IMR-90 (cell line): ENCODE measurements at regions not wholly inside any gene's neighbourhood (a gene's known extent, or its start where the extent isn't known, plus 50 kb on each side); places are given as distances from the start of the nearest gene placed in this dataset.

Experiments used
- ATAC-seq: fragments of 200-7000 bp; cut with Tn5 transposase; 2 replicates; pipeline ENCODE4 v1.9.1; 2020; ENCODE audit warnings: low read depth, mild to moderate bottlenecking, moderate library complexity
- BruUV-seq: library from RNA; stranded (reverse); fragments of 400-500 nt; replicated peaks from 2 replicates; lab custom pipeline; 2021; lab: Mats Ljungman, UMichigan
- CTCF ChIA-PET: fragments of 300-600 bp; formaldehyde crosslinking; extraction: SDS; loops from one replicate; lab custom pipeline; 2021; ENCODE audit warnings: antibody characterized with exemption; lab: Yijun Ruan, JAX
- POLR2A ChIA-PET: fragments of 300-600 bp; sonication (Branson Sonifier 250); formaldehyde crosslinking; loops from one replicate; lab custom pipeline; 2022; ENCODE audit warnings: antibody characterized with exemption; ENCODE audit not compliant: unreplicated experiment; lab: Charles Lee
- DNase-seq: peaks from one replicate; pipeline ENCODE4 v3.0.0; 2013
- H2AFZ ChIP-seq: replicated peaks from 2 replicates; pipeline ENCODE3; 2013; ENCODE audit warnings: low read length, mild to moderate bottlenecking; ENCODE audit not compliant: poor library complexity
- H2AK5ac ChIP-seq: 2 replicates; pipeline ENCODE4 v1.6.1; 2013; ENCODE audit warnings: low read depth, low read length, inconsistent platforms
- H2AK9ac ChIP-seq: replicated peaks from 2 replicates; pipeline ENCODE3; 2013; ENCODE audit warnings: mild to moderate bottlenecking, low read depth, low read length, moderate library complexity; ENCODE audit not compliant: poor library complexity
- H2BK120ac ChIP-seq: 2 replicates; pipeline ENCODE4 v1.6.1; 2013; ENCODE audit warnings: low read depth, low read length, inconsistent platforms
- H2BK15ac ChIP-seq: 3 replicates; pipeline ENCODE4 v1.6.1; 2013; ENCODE audit warnings: low read depth, low read length, inconsistent platforms
- H2BK20ac ChIP-seq: 2 replicates; pipeline ENCODE4 v1.6.1; 2013; ENCODE audit warnings: low read depth, mild to moderate bottlenecking, inconsistent platforms, low read length, moderate library complexity
- H2BK5ac ChIP-seq: 2 replicates; pipeline ENCODE4 v1.6.1; 2013; ENCODE audit warnings: mild to moderate bottlenecking, low read depth, low read length, inconsistent platforms; ENCODE audit not compliant: poor library complexity, severe bottlenecking
- H3K14ac ChIP-seq: replicated peaks from 2 replicates; pipeline ENCODE4 v1.6.1; 2013; ENCODE audit warnings: low read depth, low read length, inconsistent platforms
- H3K18ac ChIP-seq: 2 replicates; pipeline ENCODE4 v1.6.1; 2013; ENCODE audit warnings: low read depth, low read length, control low read depth
- H3K23ac ChIP-seq: 2 replicates; pipeline ENCODE4 v1.6.1; 2013; ENCODE audit warnings: low read depth, low read length, inconsistent platforms
- H3K27ac ChIP-seq: 2 replicates; pipeline ENCODE4 v1.5.1; 2013; ENCODE audit warnings: mild to moderate bottlenecking, control low read depth, low read length; ENCODE audit not compliant: insufficient read depth
- H3K27me3 ChIP-seq: 2 replicates; pipeline ENCODE4 v1.6.1; 2013; ENCODE audit warnings: low read length; ENCODE audit not compliant: control insufficient read depth, insufficient read depth
- H3K36me3 ChIP-seq: 2 replicates; pipeline ENCODE4 v1.6.1; 2013; ENCODE audit warnings: low read length, mixed read lengths; ENCODE audit not compliant: control insufficient read depth, insufficient read depth
- H3K4ac ChIP-seq: 2 replicates; pipeline ENCODE4 v1.6.1; 2013; ENCODE audit warnings: low read depth, low read length, inconsistent platforms
- H3K4me1 ChIP-seq: 2 replicates; pipeline ENCODE4 v1.6.1; 2013; ENCODE audit warnings: low read length, mixed read lengths; ENCODE audit not compliant: control insufficient read depth, insufficient read depth
- H3K4me2 ChIP-seq: 2 replicates; pipeline ENCODE4 v1.6.1; 2013; ENCODE audit warnings: low read depth, mild to moderate bottlenecking, control low read depth, low read length, moderate library complexity
- H3K4me3 ChIP-seq: 2 replicates; pipeline ENCODE4 v1.5.1; 2013; ENCODE audit warnings: low read depth, mild to moderate bottlenecking, control low read depth, low read length, moderate library complexity; ENCODE audit not compliant: insufficient read depth
- H3K56ac ChIP-seq: 2 replicates; pipeline ENCODE4 v1.6.1; 2013; ENCODE audit warnings: low read length, inconsistent platforms; ENCODE audit not compliant: insufficient read depth; ENCODE audit errors: extremely low read depth
- H3K79me1 ChIP-seq, 2 experiments: 2 replicates each; pipeline ENCODE4 v1.6.1; 2013; ENCODE audit warnings: low read length in 2 of 2, inconsistent platforms in 1 of 2, low read depth in 1 of 2
- H3K9ac ChIP-seq: 2 replicates; pipeline ENCODE4 v1.6.1; 2013; ENCODE audit warnings: low read depth, low read length, control low read depth
- H3K9me1 ChIP-seq: 2 replicates; pipeline ENCODE4 v1.6.1; 2013; ENCODE audit warnings: low read length, inconsistent platforms; ENCODE audit not compliant: insufficient read depth
- H3K9me3 ChIP-seq: 2 replicates; pipeline ENCODE4 v1.6.1; 2013; ENCODE audit warnings: low read length; ENCODE audit not compliant: control insufficient read depth, insufficient read depth
- H4K20me1 ChIP-seq: 2 replicates; pipeline ENCODE4 v1.6.1; 2013; ENCODE audit warnings: low read length, inconsistent platforms; ENCODE audit not compliant: insufficient read depth
- H4K5ac ChIP-seq: 2 replicates; pipeline ENCODE4 v1.6.1; 2013; ENCODE audit warnings: mild to moderate bottlenecking, low read depth, low read length, control low read depth
- H4K8ac ChIP-seq, 2 experiments: 2 replicates each; pipeline ENCODE4 v1.6.1; 2013; ENCODE audit warnings: low read depth in 2 of 2, low read length in 2 of 2, control low read depth in 1 of 2, inconsistent platforms in 1 of 2
- H4K91ac ChIP-seq: 2 replicates; pipeline ENCODE4 v1.6.1; 2013; ENCODE audit warnings: low read depth, low read length, inconsistent platforms; ENCODE audit not compliant: insufficient read depth
- CHD1 ChIP-seq: IDR thresholded peaks from 2 replicates; pipeline ENCODE4 v1.6.1; 2012; ENCODE audit warnings: low read depth, low read length, improper control_type of control experiment
- CTCF ChIP-seq: conservative IDR thresholded peaks from 2 replicates; pipeline ENCODE4 v1.5.1; 2012; ENCODE audit warnings: mild to moderate bottlenecking, low read depth, low read length, improper control_type of control experiment
- MAZ ChIP-seq: IDR thresholded peaks from 2 replicates; pipeline ENCODE4 v1.6.1; 2012; ENCODE audit warnings: low read depth, mild to moderate bottlenecking, low read length, improper control_type of control experiment, moderate library complexity, borderline replicate concordance
- NFE2L2 ChIP-seq: fragments of 150-350 bp; IDR thresholded peaks from 2 replicates; pipeline ENCODE4 v1.6.1; 2016; ENCODE audit warnings: low read depth, mild to moderate bottlenecking, low read length
- RCOR1 ChIP-seq: IDR thresholded peaks from 2 replicates; pipeline ENCODE4 v1.6.1; 2012; ENCODE audit warnings: mild to moderate bottlenecking, low read length, improper control_type of control experiment; ENCODE audit not compliant: insufficient replicate concordance
- WGBS, 2 experiments: methylation state at CpG; one replicate each; pipeline versions ENCODE4 v1.1.5 to v1.1.7; 2013; ENCODE audit warnings: missing lambda C conversion rate in 2 of 2; ENCODE audit not compliant: insufficient read length in 1 of 2; ENCODE audit errors: extremely low coverage in 2 of 2; 5-methylcytosine and 5-hydroxymethylcytosine counted together
- dilution Hi-C: fragments of 300-500 bp; cut with HindIII; formaldehyde crosslinking; loops from one replicate; pipeline ENCODE4 v1.14.3; 2018; ENCODE audit warnings: low sequenced_read_pairs; ENCODE audit not compliant: unreplicated experiment
- in situ Hi-C: fragments of 300-500 bp; cut with MboI; formaldehyde crosslinking; loops from 3 replicates; pipeline ENCODE4 v1.14.3; 2019; ENCODE audit warnings: low sequenced_read_pairs, inconsistent platforms, mixed read lengths
- intact Hi-C: fragments of 100-400 bp; cut with micrococcal nuclease; formaldehyde crosslinking; loops from 2 replicates; pipeline ENCODE4 v1.10.0; 2022
- TF ChIP-seq, protein P1 (sequence below): fragments of 150-350 bp; IDR thresholded peaks from 2 replicates; pipeline ENCODE4 v1.6.1; 2017; ENCODE audit warnings: mild to moderate bottlenecking, antibody characterized with exemption, low read length, low read depth

GRCh38 chr18:33826151-33826550, 248.1 kb downstream of the ASXL3 start:
- ChIA-PET POLR2A (no interaction called here), CTCF (no interaction called here)
- no peak overlapping the region for H3K4me3 ChIP-seq
- no peaks in the 10 kb centered on the region for H3K9me3 ChIP-seq
- H3K4me1 ChIP-seq = no peaks in the 10 kb centered on the region
- no TSS peak for BruUV-seq
- no peak overlapping the region for H4K5ac ChIP-seq
- H3K18ac ChIP-seq = no peak overlapping the region
- H2AK9ac ChIP-seq = no peak overlapping the region
- no peak overlapping the region for H2AFZ ChIP-seq
- no peak overlapping the region for H3K4me2 ChIP-seq
- H3K56ac ChIP-seq = no peak overlapping the region
- dilution Hi-C loops (no loop called here), intact Hi-C loops (no loop called here), in situ Hi-C loops (no loop called here)
- no peak overlapping the region for H2BK120ac ChIP-seq
- H3K23ac ChIP-seq = no peak overlapping the region
- TF ChIP-seq RCOR1 (no peak), CTCF (no peak), MAZ (no peak), NFE2L2 (no peak), CHD1 (no peak)
- TF ChIP-seq, protein P1, sequence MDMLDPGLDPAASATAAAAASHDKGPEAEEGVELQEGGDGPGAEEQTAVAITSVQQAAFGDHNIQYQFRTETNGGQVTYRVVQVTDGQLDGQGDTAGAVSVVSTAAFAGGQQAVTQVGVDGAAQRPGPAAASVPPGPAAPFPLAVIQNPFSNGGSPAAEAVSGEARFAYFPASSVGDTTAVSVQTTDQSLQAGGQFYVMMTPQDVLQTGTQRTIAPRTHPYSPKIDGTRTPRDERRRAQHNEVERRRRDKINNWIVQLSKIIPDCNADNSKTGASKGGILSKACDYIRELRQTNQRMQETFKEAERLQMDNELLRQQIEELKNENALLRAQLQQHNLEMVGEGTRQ = no peak
- no peak overlapping the region for H2BK15ac ChIP-seq
- no peaks in the 10 kb centered on the region for H3K36me3 ChIP-seq
- no peaks in the 10 kb centered on the region for H4K20me1 ChIP-seq
- no peaks in the 10 kb centered on the region for H3K9me1 ChIP-seq
- no peak overlapping the region for H4K8ac ChIP-seq
- DNase-seq = no peak
- H3K14ac ChIP-seq = no peak overlapping the region
- no peak overlapping the region for H3K4ac ChIP-seq
- H3K27ac ChIP-seq = no peak overlapping the region
- H4K91ac ChIP-seq = no peak overlapping the region
- H2BK5ac ChIP-seq = no peak overlapping the region
- no peak for ATAC-seq
- no peak overlapping the region for H2AK5ac ChIP-seq
- no peak overlapping the region for H2BK20ac ChIP-seq
- H3K79me1 ChIP-seq = no peaks in the 10 kb centered on the region
- WGBS, 2 experiments = 61% methylated on average over 2 of the region's 4 CpGs; no CpG with 5 or more reads in 1 of the 2 experiments
- H3K27me3 ChIP-seq = no peaks in the 10 kb centered on the region
- no peak overlapping the region for H3K9ac ChIP-seq
